ENCODE measurements at regions not wholly inside any gene's neighbourhood (a gene's known extent, or its start where the extent isn't known, plus 50 kb on each side); places are given as distances from the start of the nearest gene placed in this dataset.
"Not testable (repeated sequence)": the region's sequence is repeated elsewhere in the genome, so short reads cannot be mapped to it uniquely, and the experiment has no call there.

GRCh38 chr22:48836673-48837340 is 990.9 kb downstream of the BRD1 start:
- DNase-seq, result no peak

- DNase-seq, result no peak
These were observed 991.6 kb downstream of the BRD1 start for GRCh38 chr22:48835857-48836672.

- no peak for DNase-seq
These were observed 992.3 kb downstream of the BRD1 start for GRCh38 chr22:48835364-48835763.

GRCh38 chr22:48834404-48834803 is 993.3 kb downstream of the BRD1 start:
- DNase-seq, result no peak

- no peak for DNase-seq
These were observed 995.1 kb downstream of the BRD1 start for GRCh38 chr22:48832592-48832991.

GRCh38 chr22:48829908-48830307 is 997.8 kb downstream of the BRD1 start:
- no peak for DNase-seq

- DNase-seq, result no peak
These were observed 999.0 kb downstream of the BRD1 start for GRCh38 chr22:48828688-48829087.

- DNase-seq, result no peak
These were observed 999.6 kb downstream of the BRD1 start for GRCh38 chr22:48827904-48828555.

- no peak for DNase-seq
These were observed 1000.3 kb downstream of the BRD1 start for GRCh38 chr22:48827268-48827846.

- no peak for DNase-seq
These were observed 1001.1 kb downstream of the BRD1 start for GRCh38 chr22:48826546-48826945.

GRCh38 chr22:48825802-48826520 is 1001.7 kb downstream of the BRD1 start:
- DNase-seq, result no peak

- no peak for DNase-seq
These were observed 1002.7 kb downstream of the BRD1 start for GRCh38 chr22:48824712-48825651.

GRCh38 chr22:48823941-48824340 is 1003.7 kb downstream of the BRD1 start:
- no peak for DNase-seq

GRCh38 chr22:48822278-48823233 is 1005.1 kb downstream of the BRD1 start:
- DNase-seq, result no peak

- no peak for DNase-seq
These were observed 1005.9 kb downstream of the BRD1 start for GRCh38 chr22:48821727-48822126.

GRCh38 chr22:48821346-48821690 is 1006.4 kb downstream of the BRD1 start:
- no peak for DNase-seq

GRCh38 chr22:48820481-48821345 is 1007.0 kb downstream of the BRD1 start:
- DNase-seq, result no peak

GRCh38 chr22:48819961-48820360 is 1007.7 kb downstream of the BRD1 start:
- DNase-seq, result no peak

GRCh38 chr22:48819232-48819631 is 1008.4 kb downstream of the BRD1 start:
- no peak for DNase-seq

GRCh38 chr22:48817491-48817890 is 1010.2 kb downstream of the BRD1 start:
- DNase-seq, result not testable (repeated sequence)
